Activated CD4-positive, alpha-beta T cell treated with anti-CD3 and anti-CD28 coated beads for 36 hours (primary cell): ENCODE measurements at regions not wholly inside any gene's neighbourhood (a gene's known extent, or its start where the extent isn't known, plus 50 kb on each side); places are given as distances from the start of the nearest gene placed in this dataset.

ENCODE experiments used
- ATAC-seq: fragments of 200-7000 bp; cut with Tn5 transposase; one replicate; pipeline ENCODE4 v1.10.0; 2021; ENCODE audit warnings: mild to moderate bottlenecking, moderate library complexity
- CTCF ChIA-PET: fragments of 350-600 bp; sonication (Branson Sonifier 250); formaldehyde crosslinking; loops from one replicate; lab custom pipeline; 2021; ENCODE audit warnings: antibody characterized with exemption; lab: Charles Lee
- POLR2A ChIA-PET: fragments of 350-600 bp; sonication (Branson Sonifier 250); formaldehyde crosslinking; loops from one replicate; lab custom pipeline; 2021; ENCODE audit warnings: antibody characterized with exemption, inconsistent platforms; lab: Charles Lee
- DNase-seq: peaks from one replicate; pipeline ENCODE4 v3.0.0-alpha.2; 2020
- H3K27ac Mint-ChIP-seq: one replicate; pipeline ENCODE4 v1.8.0; 2021; ENCODE audit warnings: mixed read lengths
- H3K27me3 Mint-ChIP-seq: one replicate; pipeline ENCODE4 v1.8.0; 2021; ENCODE audit warnings: mixed read lengths
- H3K36me3 Mint-ChIP-seq: one replicate; pipeline ENCODE4 v1.8.0; 2021; ENCODE audit warnings: low read depth, mixed read lengths
- H3K4me1 Mint-ChIP-seq: one replicate; pipeline ENCODE4 v1.8.0; 2021; ENCODE audit warnings: mixed read lengths
- H3K4me3 Mint-ChIP-seq: one replicate; pipeline ENCODE4 v1.8.0; 2021; ENCODE audit warnings: mild to moderate bottlenecking, moderate library complexity, mixed read lengths
- H3K9me3 Mint-ChIP-seq: one replicate; pipeline ENCODE4 v1.8.0; 2021; ENCODE audit warnings: low read depth, mixed read lengths
- intact Hi-C, 2 experiments: fragments of 100-400 bp; cut with DNase I in 1 of 2; cut with micrococcal nuclease in 1 of 2; formaldehyde crosslinking; loops; one replicate each; pipeline versions ENCODE4 v1.14.2 to v1.15.1; 2022 to 2024; cut with DNase I, micrococcal nuclease

- Mint-ChIP-seq H3K27ac (no peak overlapping the region), H3K4me1 (no peaks in the 10 kb centered on the region), H3K27me3 (no peaks in the 10 kb centered on the region), H3K4me3 (no peak overlapping the region), H3K36me3 (no peaks in the 10 kb centered on the region), H3K9me3 (peaks cover 5% of the 10 kb centered on the region)
- intact Hi-C loops = no loop called here
- ATAC-seq (no peak), DNase-seq (no peak)
- POLR2A ChIA-PET = no interaction called here
- CTCF ChIA-PET = no interaction called here
These were observed 675.4 kb downstream of the RERGL start for GRCh38 chr12:17414596-17414995.

GRCh38 chr12:17411662-17412061, 678.3 kb downstream of the RERGL start:
- CTCF ChIA-PET = no interaction called here

GRCh38 chr12:17388679-17389078, 701.3 kb downstream of the RERGL start:
- ChIA-PET POLR2A (no interaction called here), CTCF (no interaction called here)
- ATAC-seq (no peak), DNase-seq (no peak)
- no peaks in the 10 kb centered on the region for H3K27me3 Mint-ChIP-seq
- H3K27ac Mint-ChIP-seq = no peak overlapping the region
- intact Hi-C loops = no loop called here
- H3K9me3 Mint-ChIP-seq = peaks cover 21% of the 10 kb centered on the region
- no peaks in the 10 kb centered on the region for H3K36me3 Mint-ChIP-seq
- H3K4me3 Mint-ChIP-seq = no peak overlapping the region
- no peaks in the 10 kb centered on the region for H3K4me1 Mint-ChIP-seq

More at GRCh38 chr12:17411662-17412061, 678.3 kb downstream of the RERGL start:
- peaks cover 11% of the 10 kb centered on the region for H3K9me3 Mint-ChIP-seq
- no peak overlapping the region for H3K4me3 Mint-ChIP-seq
- H3K27me3 Mint-ChIP-seq = no peaks in the 10 kb centered on the region
- no peak for DNase-seq
- no peaks in the 10 kb centered on the region for H3K36me3 Mint-ChIP-seq
- no peak for ATAC-seq
- POLR2A ChIA-PET = no interaction called here
- intact Hi-C loops = no loop called here
- no peak overlapping the region for H3K27ac Mint-ChIP-seq
- no peaks in the 10 kb centered on the region for H3K4me1 Mint-ChIP-seq

- no peaks in the 10 kb centered on the region for H3K36me3 Mint-ChIP-seq
- H3K9me3 Mint-ChIP-seq = peaks cover 13% of the 10 kb centered on the region
- no peak overlapping the region for H3K27ac Mint-ChIP-seq
- H3K27me3 Mint-ChIP-seq = no peaks in the 10 kb centered on the region
- DNase-seq (no peak), ATAC-seq (no peak)
- H3K4me3 Mint-ChIP-seq = no peak overlapping the region
- POLR2A ChIA-PET = no interaction called here
- no peaks in the 10 kb centered on the region for H3K4me1 Mint-ChIP-seq
- CTCF ChIA-PET = no interaction called here
- intact Hi-C loops = no loop called here
These were observed 706.7 kb downstream of the RERGL start for GRCh38 chr12:17383321-17383720.

- no peak overlapping the region for H3K27ac Mint-ChIP-seq
- no peaks in the 10 kb centered on the region for H3K4me1 Mint-ChIP-seq
- no peaks in the 10 kb centered on the region for H3K36me3 Mint-ChIP-seq
- POLR2A ChIA-PET = no interaction called here
- CTCF ChIA-PET = no interaction called here
- H3K27me3 Mint-ChIP-seq = no peaks in the 10 kb centered on the region
- H3K4me3 Mint-ChIP-seq = no peak overlapping the region
- intact Hi-C loops = no loop called here
- DNase-seq (no peak), ATAC-seq (no peak)
- peaks cover 10% of the 10 kb centered on the region for H3K9me3 Mint-ChIP-seq
These were observed 708.8 kb downstream of the RERGL start for GRCh38 chr12:17381211-17381610.

- Mint-ChIP-seq H3K4me3 (no peak overlapping the region), H3K9me3 (no peaks in the 10 kb centered on the region), H3K36me3 (no peaks in the 10 kb centered on the region), H3K4me1 (no peaks in the 10 kb centered on the region), H3K27ac (no peak overlapping the region), H3K27me3 (no peaks in the 10 kb centered on the region)
- no peak for DNase-seq
- intact Hi-C loops = no loop called here
- ATAC-seq = no peak
- ChIA-PET POLR2A (no interaction called here), CTCF (no interaction called here)
These were observed 717.5 kb downstream of the RERGL start for GRCh38 chr12:17372508-17372907.

GRCh38 chr12:17371491-17372215, 718.3 kb downstream of the RERGL start:
- POLR2A ChIA-PET = no interaction called here
- intact Hi-C loops = no loop called here
- H3K9me3 Mint-ChIP-seq = peaks cover 4% of the 10 kb centered on the region
- H3K4me1 Mint-ChIP-seq = no peaks in the 10 kb centered on the region
- H3K4me3 Mint-ChIP-seq = no peak overlapping the region
- ATAC-seq (no peak), DNase-seq (no peak)
- no peaks in the 10 kb centered on the region for H3K36me3 Mint-ChIP-seq
- H3K27me3 Mint-ChIP-seq = no peaks in the 10 kb centered on the region
- CTCF ChIA-PET = no interaction called here
- no peak overlapping the region for H3K27ac Mint-ChIP-seq

GRCh38 chr12:17370621-17371020, 719.4 kb downstream of the RERGL start:
- intact Hi-C loops = no loop called here
- ATAC-seq (no peak), DNase-seq (no peak)
- ChIA-PET CTCF (no interaction called here), POLR2A (no interaction called here)
- H3K36me3 Mint-ChIP-seq = no peaks in the 10 kb centered on the region
- no peak overlapping the region for H3K27ac Mint-ChIP-seq
- H3K9me3 Mint-ChIP-seq = peaks cover 6% of the 10 kb centered on the region
- no peak overlapping the region for H3K4me3 Mint-ChIP-seq
- no peaks in the 10 kb centered on the region for H3K4me1 Mint-ChIP-seq
- no peaks in the 10 kb centered on the region for H3K27me3 Mint-ChIP-seq

GRCh38 chr12:17369556-17369955, 720.4 kb downstream of the RERGL start:
- Mint-ChIP-seq H3K4me1 (no peaks in the 10 kb centered on the region), H3K36me3 (no peaks in the 10 kb centered on the region), H3K9me3 (peaks cover 6% of the 10 kb centered on the region), H3K27ac (no peak overlapping the region), H3K4me3 (no peak overlapping the region), H3K27me3 (no peaks in the 10 kb centered on the region)
- intact Hi-C loops = no loop called here
- ChIA-PET CTCF (no interaction called here), POLR2A (no interaction called here)
- ATAC-seq (no peak), DNase-seq (no peak)

GRCh38 chr12:17361224-17361623, 728.8 kb downstream of the RERGL start:
- Mint-ChIP-seq H3K4me1 (no peaks in the 10 kb centered on the region), H3K9me3 (peaks cover 8% of the 10 kb centered on the region), H3K27ac (no peak overlapping the region), H3K36me3 (no peaks in the 10 kb centered on the region), H3K4me3 (no peak overlapping the region), H3K27me3 (no peaks in the 10 kb centered on the region)
- intact Hi-C loops = no loop called here
- ATAC-seq = no peak
- POLR2A ChIA-PET = no interaction called here
- CTCF ChIA-PET = no interaction called here
- DNase-seq = no peak

GRCh38 chr12:17358835-17359234, 731.2 kb downstream of the RERGL start:
- H3K36me3 Mint-ChIP-seq = no peaks in the 10 kb centered on the region
- POLR2A ChIA-PET = no interaction called here
- no peak overlapping the region for H3K27ac Mint-ChIP-seq
- H3K27me3 Mint-ChIP-seq = no peaks in the 10 kb centered on the region
- no peaks in the 10 kb centered on the region for H3K4me1 Mint-ChIP-seq
- no peak for DNase-seq
- intact Hi-C loops = no loop called here
- H3K9me3 Mint-ChIP-seq = peaks cover 3% of the 10 kb centered on the region
- CTCF ChIA-PET = no interaction called here
- ATAC-seq = no peak
- no peak overlapping the region for H3K4me3 Mint-ChIP-seq

GRCh38 chr12:17357396-17357795, 732.6 kb downstream of the RERGL start:
- DNase-seq (no peak), ATAC-seq (no peak)
- no peaks in the 10 kb centered on the region for H3K27me3 Mint-ChIP-seq
- H3K4me3 Mint-ChIP-seq = no peak overlapping the region
- H3K27ac Mint-ChIP-seq = no peak overlapping the region
- H3K36me3 Mint-ChIP-seq = no peaks in the 10 kb centered on the region
- POLR2A ChIA-PET = no interaction called here
- H3K9me3 Mint-ChIP-seq = peaks cover 3% of the 10 kb centered on the region
- CTCF ChIA-PET = no interaction called here
- no peaks in the 10 kb centered on the region for H3K4me1 Mint-ChIP-seq
- intact Hi-C loops = no loop called here
